ENCODE measurements at regions not wholly inside any gene's neighbourhood (a gene's known extent, or its start where the extent isn't known, plus 50 kb on each side); places are given as distances from the start of the nearest gene placed in this dataset.

- intact Hi-C loops (cut with DNase I) = no loop called here
- no peak for ATAC-seq (ENCODE audit: low FRiP score)
These were observed 302.0 kb upstream of the PRDM1 start for GRCh38 chr6:105784179-105784578.

GRCh38 chr6:105783333-105783935, 302.7 kb upstream of the PRDM1 start:
- Histone ChIP-seq H3K9me3 (ENCODE audit: control insufficient read depth, low read length) (peaks cover 3% of the 10 kb centered on the region), H3K27ac (ENCODE audit: low read depth in 1 of 2, low read length in 2 of 2) (no peak overlapping the region), H3K4me3 (ENCODE audit: low read length in 2 of 2) (no peak overlapping the region), H3K4me1 (ENCODE audit: control insufficient read depth in 1 of 2, insufficient read depth in 2 of 2, low read length in 2 of 2) (no peaks in the 10 kb centered on the region), H3K27me3 (ENCODE audit: control insufficient read depth in 1 of 2, insufficient read depth in 2 of 2, low read length in 1 of 2) (no peaks in the 10 kb centered on the region), H3K36me3 (ENCODE audit: control insufficient read depth in 1 of 2, insufficient read depth in 2 of 2, low read length in 1 of 2) (no peaks in the 10 kb centered on the region)
- WGBS, 2 donors = 58 to 67% methylated on average over 8 of the region's 8 CpGs
- ATAC-seq (ENCODE audit: low FRiP score) = no peak
- no peak for DNase-seq
- intact Hi-C loops (cut with DNase I) = no loop called here

More at GRCh38 chr6:105784179-105784578, 302.0 kb upstream of the PRDM1 start:
- no peak overlapping the region for H3K4me3 ChIP-seq (ENCODE audit: low read length in 2 of 2)
- H3K36me3 ChIP-seq (ENCODE audit: control insufficient read depth in 1 of 2, insufficient read depth in 2 of 2, low read length in 1 of 2) = no peaks in the 10 kb centered on the region
- no peak overlapping the region for H3K27ac ChIP-seq (ENCODE audit: low read depth in 1 of 2, low read length in 2 of 2)
- 82 to 92% methylated on average over 2 of the region's 2 CpGs for WGBS, 2 donors
- peaks cover 3% of the 10 kb centered on the region for H3K9me3 ChIP-seq (ENCODE audit: control insufficient read depth, low read length)
- no peak for DNase-seq
- no peaks in the 10 kb centered on the region for H3K4me1 ChIP-seq (ENCODE audit: control insufficient read depth in 1 of 2, insufficient read depth in 2 of 2, low read length in 2 of 2)
- H3K27me3 ChIP-seq (ENCODE audit: control insufficient read depth in 1 of 2, insufficient read depth in 2 of 2, low read length in 1 of 2) = no peaks in the 10 kb centered on the region

- DNase-seq (no peak), ATAC-seq (ENCODE audit: low FRiP score) (no peak)
- 83 to 86% methylated on average over 3 of the region's 3 CpGs for WGBS, 2 donors
- no peaks in the 10 kb centered on the region for H3K4me1 ChIP-seq (ENCODE audit: control insufficient read depth in 1 of 2, insufficient read depth in 2 of 2, low read length in 2 of 2)
- intact Hi-C loops (cut with DNase I) = no loop called here
- no peak overlapping the region for H3K4me3 ChIP-seq (ENCODE audit: low read length in 2 of 2)
- peaks cover 1% of the 10 kb centered on the region for H3K9me3 ChIP-seq (ENCODE audit: control insufficient read depth, low read length)
- H3K36me3 ChIP-seq (ENCODE audit: control insufficient read depth in 1 of 2, insufficient read depth in 2 of 2, low read length in 1 of 2) = no peaks in the 10 kb centered on the region
- H3K27ac ChIP-seq (ENCODE audit: low read depth in 1 of 2, low read length in 2 of 2) = no peak overlapping the region
- no peaks in the 10 kb centered on the region for H3K27me3 ChIP-seq (ENCODE audit: control insufficient read depth in 1 of 2, insufficient read depth in 2 of 2, low read length in 1 of 2)
These were observed 304.2 kb upstream of the PRDM1 start for GRCh38 chr6:105781915-105782314.

- no peak overlapping the region for H3K27ac ChIP-seq (ENCODE audit: low read depth in 1 of 2, low read length in 2 of 2)
- no peak for ATAC-seq (ENCODE audit: low FRiP score)
These were observed 304.9 kb upstream of the PRDM1 start for GRCh38 chr6:105781248-105781647.

GRCh38 chr6:105780146-105780860, 305.8 kb upstream of the PRDM1 start:
- peaks cover 1% of the 10 kb centered on the region for H3K9me3 ChIP-seq (ENCODE audit: control insufficient read depth, low read length)
- intact Hi-C loops (cut with DNase I) = no loop called here
- WGBS, 2 donors = 89 to 90% methylated on average over 12 of the region's 12 CpGs

More at GRCh38 chr6:105781248-105781647, 304.9 kb upstream of the PRDM1 start:
- Histone ChIP-seq H3K4me1 (ENCODE audit: control insufficient read depth in 1 of 2, insufficient read depth in 2 of 2, low read length in 2 of 2) (no peaks in the 10 kb centered on the region), H3K4me3 (ENCODE audit: low read length in 2 of 2) (no peak overlapping the region), H3K27me3 (ENCODE audit: control insufficient read depth in 1 of 2, insufficient read depth in 2 of 2, low read length in 1 of 2) (no peaks in the 10 kb centered on the region), H3K36me3 (ENCODE audit: control insufficient read depth in 1 of 2, insufficient read depth in 2 of 2, low read length in 1 of 2) (no peaks in the 10 kb centered on the region), H3K9me3 (ENCODE audit: control insufficient read depth, low read length) (peaks cover 1% of the 10 kb centered on the region)
- intact Hi-C loops (cut with DNase I) = no loop called here
- DNase-seq = no peak
- 85 to 87% methylated on average over 7 of the region's 7 CpGs for WGBS, 2 donors

GRCh38 chr6:105779110-105779509, 307.0 kb upstream of the PRDM1 start:
- Histone ChIP-seq H3K9me3 (ENCODE audit: control insufficient read depth, low read length) (peaks cover 1% of the 10 kb centered on the region), H3K36me3 (ENCODE audit: control insufficient read depth in 1 of 2, insufficient read depth in 2 of 2, low read length in 1 of 2) (no peaks in the 10 kb centered on the region), H3K4me1 (ENCODE audit: control insufficient read depth in 1 of 2, insufficient read depth in 2 of 2, low read length in 2 of 2) (no peaks in the 10 kb centered on the region), H3K4me3 (ENCODE audit: low read length in 2 of 2) (no peak overlapping the region), H3K27ac (ENCODE audit: low read depth in 1 of 2, low read length in 2 of 2) (no peak overlapping the region), H3K27me3 (ENCODE audit: control insufficient read depth in 1 of 2, insufficient read depth in 2 of 2, low read length in 1 of 2) (no peaks in the 10 kb centered on the region)
- ATAC-seq (ENCODE audit: low FRiP score) (no peak), DNase-seq (no peak)
- intact Hi-C loops (cut with DNase I) = no loop called here
- 70% methylated on average over 5 of the region's 5 CpGs for WGBS, 2 donors

More at GRCh38 chr6:105780146-105780860, 305.8 kb upstream of the PRDM1 start:
- Histone ChIP-seq H3K27me3 (ENCODE audit: control insufficient read depth in 1 of 2, insufficient read depth in 2 of 2, low read length in 1 of 2) (no peaks in the 10 kb centered on the region), H3K4me1 (ENCODE audit: control insufficient read depth in 1 of 2, insufficient read depth in 2 of 2, low read length in 2 of 2) (no peaks in the 10 kb centered on the region), H3K36me3 (ENCODE audit: control insufficient read depth in 1 of 2, insufficient read depth in 2 of 2, low read length in 1 of 2) (no peaks in the 10 kb centered on the region), H3K27ac (ENCODE audit: low read depth in 1 of 2, low read length in 2 of 2) (no peak overlapping the region), H3K4me3 (ENCODE audit: low read length in 2 of 2) (no peak overlapping the region)
- DNase-seq (no peak), ATAC-seq (ENCODE audit: low FRiP score) (no peak)

- no peak overlapping the region for H3K4me3 ChIP-seq (ENCODE audit: low read length in 2 of 2)
- DNase-seq = no peak
- H3K9me3 ChIP-seq (ENCODE audit: control insufficient read depth, low read length) = peaks cover under 1% of the 10 kb centered on the region
- no peak for ATAC-seq (ENCODE audit: low FRiP score)
- WGBS, 2 donors = 57 to 62% methylated on average over 1 of the region's 1 CpG
- no peak overlapping the region for H3K27ac ChIP-seq (ENCODE audit: low read depth in 1 of 2, low read length in 2 of 2)
- no peaks in the 10 kb centered on the region for H3K36me3 ChIP-seq (ENCODE audit: control insufficient read depth in 1 of 2, insufficient read depth in 2 of 2, low read length in 1 of 2)
- H3K27me3 ChIP-seq (ENCODE audit: control insufficient read depth in 1 of 2, insufficient read depth in 2 of 2, low read length in 1 of 2) = no peaks in the 10 kb centered on the region
- no peaks in the 10 kb centered on the region for H3K4me1 ChIP-seq (ENCODE audit: control insufficient read depth in 1 of 2, insufficient read depth in 2 of 2, low read length in 2 of 2)
- intact Hi-C loops (cut with DNase I) = no loop called here
These were observed 311.0 kb upstream of the PRDM1 start for GRCh38 chr6:105775095-105775494.

GRCh38 chr6:105774247-105774646, 311.9 kb upstream of the PRDM1 start:
- no peak for ATAC-seq (ENCODE audit: low FRiP score)
- H3K4me3 ChIP-seq (ENCODE audit: low read length in 2 of 2) = no peak overlapping the region
- DNase-seq = no peak
- H3K27ac ChIP-seq (ENCODE audit: low read depth in 1 of 2, low read length in 2 of 2) = no peak overlapping the region
- no peaks in the 10 kb centered on the region for H3K27me3 ChIP-seq (ENCODE audit: control insufficient read depth in 1 of 2, insufficient read depth in 2 of 2, low read length in 1 of 2)
- H3K4me1 ChIP-seq (ENCODE audit: control insufficient read depth in 1 of 2, insufficient read depth in 2 of 2, low read length in 2 of 2) = no peaks in the 10 kb centered on the region
- WGBS, 2 donors = 68 to 78% methylated on average over 1 of the region's 1 CpG
- H3K9me3 ChIP-seq (ENCODE audit: control insufficient read depth, low read length) = no peaks in the 10 kb centered on the region
- intact Hi-C loops (cut with DNase I) = no loop called here
- H3K36me3 ChIP-seq (ENCODE audit: control insufficient read depth in 1 of 2, insufficient read depth in 2 of 2, low read length in 1 of 2) = no peaks in the 10 kb centered on the region

Data from aorta (tissue), 5 donors.